ENCODE measurements at regions not wholly inside any gene's neighbourhood (a gene's known extent, or its start where the extent isn't known, plus 50 kb on each side); places are given as distances from the start of the nearest gene placed in this dataset.

GRCh38 chr5:43774881-43775399 lies 172.0 kb downstream of the NNT start:
- TF ChIP-seq KLF1 (tag by site-specific recombination; IDR thresholded peaks at IDR 0.05) (no peak), ZSCAN30 (tag by site-specific recombination; IDR thresholded peaks at IDR 0.05) (no peak), ZNF391 (tag by site-specific recombination; IDR thresholded peaks at IDR 0.05; ENCODE audit: borderline replicate concordance, low read depth) (no peak), ZSCAN16 (tag by site-specific recombination; IDR thresholded peaks at IDR 0.05) (no peak), ZNF521 (tag by site-specific recombination; IDR thresholded peaks at IDR 0.05) (no peak), PRDM10 (tag by site-specific recombination; IDR thresholded peaks at IDR 0.05) (no peak), ZNF266 (tag by site-specific recombination; IDR thresholded peaks at IDR 0.05; ENCODE audit: low read depth) (no peak)
- Histone ChIP-seq H3K9me3 (ENCODE audit: control insufficient read depth, insufficient read depth, low read depth, low read length) (no peaks in the 10 kb centered on the region), H3K4me1 (ENCODE audit: control insufficient read depth, insufficient read depth, low read length) (no peaks in the 10 kb centered on the region), H3K4me3 (ENCODE audit: low read depth, low read length) (no peak overlapping the region), H3K36me3 (ENCODE audit: control insufficient read depth in 2 of 2, insufficient read depth in 1 of 2, low read length in 2 of 2) (no peaks in the 10 kb centered on the region), H3K27ac (ENCODE audit: extremely low read depth, low read depth, low read length) (no peak overlapping the region)
- POLR2A ChIA-PET, result no interaction called here
- CTCF ChIA-PET, result interaction anchor here (0.6 kb wide), 1 partner anchor 614 kb away, joined by 3 read pairs; no protein-coding TSS in a partner anchor

- POLR2A ChIA-PET, result no interaction called here
These were observed 170.5 kb downstream of the NNT start for GRCh38 chr5:43773478-43773844.

GRCh38 chr5:43772764-43773477 lies 169.9 kb downstream of the NNT start:
- H3K27ac ChIP-seq (ENCODE audit: extremely low read depth, low read depth, low read length), result no peak overlapping the region
- CTCF ChIA-PET, result interaction anchor here (0.7 kb wide), 1 partner anchor 157 kb away, joined by 3 read pairs; no protein-coding TSS in a partner anchor

More at GRCh38 chr5:43773478-43773844, 170.5 kb downstream of the NNT start:
- no peak overlapping the region for H3K4me3 ChIP-seq (ENCODE audit: low read depth, low read length)
- no peaks in the 10 kb centered on the region for H3K9me3 ChIP-seq (ENCODE audit: control insufficient read depth, insufficient read depth, low read depth, low read length)
- TF ChIP-seq ZBTB17 (tag by site-specific recombination; IDR thresholded peaks at IDR 0.05) (no peak), ZBTB1 (tag by site-specific recombination; IDR thresholded peaks at IDR 0.05) (no peak)
- CTCF ChIA-PET, result interaction anchor here (0.6 kb wide), 1 partner anchor 43 kb away, joined by 4 read pairs; no protein-coding TSS in a partner anchor
- no peaks in the 10 kb centered on the region for H3K4me1 ChIP-seq (ENCODE audit: control insufficient read depth, insufficient read depth, low read length)
- no peak overlapping the region for H3K27ac ChIP-seq (ENCODE audit: extremely low read depth, low read depth, low read length)
- H3K36me3 ChIP-seq (ENCODE audit: control insufficient read depth in 2 of 2, insufficient read depth in 1 of 2, low read length in 2 of 2), result no peaks in the 10 kb centered on the region

More at GRCh38 chr5:43772764-43773477, 169.9 kb downstream of the NNT start:
- Histone ChIP-seq H3K9me3 (ENCODE audit: control insufficient read depth, insufficient read depth, low read depth, low read length) (no peaks in the 10 kb centered on the region), H3K4me3 (ENCODE audit: low read depth, low read length) (no peak overlapping the region), H3K4me1 (ENCODE audit: control insufficient read depth, insufficient read depth, low read length) (no peaks in the 10 kb centered on the region), H3K36me3 (ENCODE audit: control insufficient read depth in 2 of 2, insufficient read depth in 1 of 2, low read length in 2 of 2) (no peaks in the 10 kb centered on the region)
- TF ChIP-seq ZNF660 (tag by site-specific recombination; IDR thresholded peaks at IDR 0.05) (no peak), ZFHX2 (tag by site-specific recombination; conservative IDR thresholded peaks at IDR 0.05) (no peak), ZNF518A (tag by site-specific recombination; conservative IDR thresholded peaks at IDR 0.05; ENCODE audit: low read depth) (peak; percentile 24; the same call in 1 of the 2 replicates), ZNF335 (tag by site-specific recombination; conservative IDR thresholded peaks at IDR 0.05) (no peak), ZNF621 (tag by site-specific recombination; IDR thresholded peaks at IDR 0.05) (no peak), ZNF610 (tag by site-specific recombination; IDR thresholded peaks at IDR 0.05; ENCODE audit: borderline replicate concordance) (no peak), ZNF184 (tag by site-specific recombination; IDR thresholded peaks at IDR 0.05) (no peak), BCL6B (tag by site-specific recombination; IDR thresholded peaks at IDR 0.05) (no peak)
- POLR2A ChIA-PET, result no interaction called here

Measured in HEK293 (cell line).